ENCODE measurements at regions not wholly inside any gene's neighbourhood (a gene's known extent, or its start where the extent isn't known, plus 50 kb on each side); places are given as distances from the start of the nearest gene placed in this dataset.

- TF ChIP-seq CTCF (IDR thresholded peaks at IDR 0.05) = no peak
Observed at GRCh38 chr3:190996181-190996775, 133.8 kb upstream of the GMNC start.

GRCh38 chr3:190995156-190995555 is 132.7 kb upstream of the GMNC start:
- no peak for TF ChIP-seq CTCF (IDR thresholded peaks at IDR 0.05)

GRCh38 chr3:190990898-190991297 is 128.4 kb upstream of the GMNC start:
- TF ChIP-seq CTCF (IDR thresholded peaks at IDR 0.05) = no peak

GRCh38 chr3:190989218-190989617 is 126.7 kb upstream of the GMNC start:
- TF ChIP-seq CTCF (IDR thresholded peaks at IDR 0.05) = no peak

GRCh38 chr3:190988102-190988501 is 125.6 kb upstream of the GMNC start:
- TF ChIP-seq CTCF (IDR thresholded peaks at IDR 0.05) = no peak

- no peak for TF ChIP-seq CTCF (IDR thresholded peaks at IDR 0.05)
Observed at GRCh38 chr3:190984502-190985244, 122.2 kb upstream of the GMNC start.

GRCh38 chr3:190983875-190984274 is 121.4 kb upstream of the GMNC start:
- no peak for TF ChIP-seq CTCF (IDR thresholded peaks at IDR 0.05)

All from LNCAP (cell line).